NCI-H69 (cell line): ENCODE measurements at regions not wholly inside any gene's neighbourhood (a gene's known extent, or its start where the extent isn't known, plus 50 kb on each side); places are given as distances from the start of the nearest gene placed in this dataset.

Source experiments
- DNase-seq: peaks from one replicate; lab custom pipeline; 2025; lab: John Stamatoyannopoulos, UW

- DNase-seq = no peak
These were observed 50.8 kb upstream of the NAV2 start for GRCh38 chr11:19661827-19662226.

- peak; percentile 14 for DNase-seq
These were observed 52.6 kb upstream of the NAV2 start for GRCh38 chr11:19660076-19660475.

GRCh38 chr11:19659529-19659928 lies 53.1 kb upstream of the NAV2 start:
- DNase-seq = no peak

GRCh38 chr11:19658344-19658743 lies 54.3 kb upstream of the NAV2 start:
- no peak for DNase-seq

GRCh38 chr11:19656140-19656541 lies 56.5 kb upstream of the NAV2 start:
- no peak for DNase-seq

- no peak for DNase-seq
These were observed 59.8 kb upstream of the NAV2 start for GRCh38 chr11:19652623-19653375.

- peak; percentile 32 for DNase-seq
These were observed 61.0 kb upstream of the NAV2 start for GRCh38 chr11:19651653-19652052.

GRCh38 chr11:19651028-19651427 lies 61.6 kb upstream of the NAV2 start:
- no peak for DNase-seq

GRCh38 chr11:19650467-19650866 lies 62.2 kb upstream of the NAV2 start:
- peak; percentile 6 for DNase-seq

- DNase-seq = no peak
These were observed 62.9 kb upstream of the NAV2 start for GRCh38 chr11:19649751-19650150.

- no peak for DNase-seq
These were observed 64.3 kb upstream of the NAV2 start for GRCh38 chr11:19648321-19648720.

- DNase-seq = no peak
These were observed 64.8 kb upstream of the NAV2 start for GRCh38 chr11:19647816-19648215.

- DNase-seq = no peak
These were observed 65.7 kb upstream of the NAV2 start for GRCh38 chr11:19646921-19647320.

GRCh38 chr11:19646308-19646707 lies 66.3 kb upstream of the NAV2 start:
- no peak for DNase-seq

- no peak for DNase-seq
These were observed 68.3 kb upstream of the NAV2 start for GRCh38 chr11:19644316-19644715.

- DNase-seq = peak; percentile 78
These were observed 70.2 kb upstream of the NAV2 start for GRCh38 chr11:19642185-19643158.

GRCh38 chr11:19639603-19640105 lies 73.0 kb upstream of the NAV2 start:
- DNase-seq = no peak

- DNase-seq = no peak
These were observed 77.3 kb upstream of the NAV2 start for GRCh38 chr11:19635332-19635731.

GRCh38 chr11:19633276-19633675 lies 79.4 kb upstream of the NAV2 start:
- no peak for DNase-seq

GRCh38 chr11:19632499-19632834 lies 80.2 kb upstream of the NAV2 start:
- DNase-seq = no peak

GRCh38 chr11:19631712-19632498 lies 80.7 kb upstream of the NAV2 start:
- peak; percentile 26 for DNase-seq

GRCh38 chr11:19628018-19628417 lies 84.6 kb upstream of the NAV2 start:
- no peak for DNase-seq
